Heart left ventricle (tissue), 13 donors: ENCODE measurements at regions not wholly inside any gene's neighbourhood (a gene's known extent, or its start where the extent isn't known, plus 50 kb on each side); places are given as distances from the start of the nearest gene placed in this dataset.

Experiments
- POLR2A ChIP-seq, 2 donors: fragments of 450-650 bp; IDR thresholded peaks; one replicate each; pipeline ENCODE4 v1.6.1; 2017; ENCODE audit warnings: antibody characterized with exemption in 2 of 2, mild to moderate bottlenecking in 2 of 2, moderate library complexity in 2 of 2
- TF ChIP-seq, protein P1 (sequence below), 12 donors: fragments of 200-600 bp; sonication (generic) in 4 of 12; IDR thresholded peaks; one replicate each; pipeline versions ENCODE4 v1.5.0 to v1.8.0; 2018 to 2022; ENCODE audit warnings: antibody characterized with exemption in 12 of 12, mild to moderate bottlenecking in 5 of 12
- donor health status: ischemic (EF 13 %, LVEDD 7.1; RV severe dilation, severe dysfunction).
- donor health status: DM: no; HTN: yes; CAD: no.
- donor health status: DM: no; HTN: no; CAD: no.
- donor health status: ischemic (EF 25% LVEDD 6.9; RV normal size, moderate dysfunction).
- donor health status: ischemic (EF 25% LVEDD 5.7; RV mildly dilated, moderate dysfunction).
- donor health status: ischemic (EF 35%, LVEDD 5.7; RV mildly dilated, moderate dysfunction).
- donor health status: nonischemic (EF 11% LVEDD 7.7; RV severe dilation, severe dysfunction).
- donor health status: DM: yes; HTN: yes; CAD: no.
- donor health status: PGD.
- donor health status: ischemic (EF 29% LVEDD 5.4; RV normal size, mild dysfunction).
- donor health status: nonischemic (EF 23%, LVEDD 6.1; RV moderate dilation, normal function).

DNA sequence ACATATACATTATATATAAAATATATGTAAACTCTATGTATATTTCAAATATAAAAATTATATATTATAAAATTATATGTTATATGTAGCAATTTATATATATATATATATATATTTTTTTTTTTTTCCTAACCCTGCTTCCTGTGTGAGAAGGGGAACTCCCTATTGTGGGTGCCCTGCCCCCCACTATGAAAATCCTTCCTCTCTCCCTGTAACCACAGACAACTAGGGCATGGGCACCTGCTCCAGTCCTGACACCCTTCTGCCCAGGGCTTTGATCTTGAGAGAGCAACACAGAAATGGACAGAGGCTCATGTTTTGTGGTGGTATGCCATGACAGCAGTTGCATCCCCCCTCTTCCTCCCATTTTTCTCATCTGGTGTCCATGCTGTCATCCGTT, 148.7 kb upstream of the IL12B start:
- TF ChIP-seq, protein P1, sequence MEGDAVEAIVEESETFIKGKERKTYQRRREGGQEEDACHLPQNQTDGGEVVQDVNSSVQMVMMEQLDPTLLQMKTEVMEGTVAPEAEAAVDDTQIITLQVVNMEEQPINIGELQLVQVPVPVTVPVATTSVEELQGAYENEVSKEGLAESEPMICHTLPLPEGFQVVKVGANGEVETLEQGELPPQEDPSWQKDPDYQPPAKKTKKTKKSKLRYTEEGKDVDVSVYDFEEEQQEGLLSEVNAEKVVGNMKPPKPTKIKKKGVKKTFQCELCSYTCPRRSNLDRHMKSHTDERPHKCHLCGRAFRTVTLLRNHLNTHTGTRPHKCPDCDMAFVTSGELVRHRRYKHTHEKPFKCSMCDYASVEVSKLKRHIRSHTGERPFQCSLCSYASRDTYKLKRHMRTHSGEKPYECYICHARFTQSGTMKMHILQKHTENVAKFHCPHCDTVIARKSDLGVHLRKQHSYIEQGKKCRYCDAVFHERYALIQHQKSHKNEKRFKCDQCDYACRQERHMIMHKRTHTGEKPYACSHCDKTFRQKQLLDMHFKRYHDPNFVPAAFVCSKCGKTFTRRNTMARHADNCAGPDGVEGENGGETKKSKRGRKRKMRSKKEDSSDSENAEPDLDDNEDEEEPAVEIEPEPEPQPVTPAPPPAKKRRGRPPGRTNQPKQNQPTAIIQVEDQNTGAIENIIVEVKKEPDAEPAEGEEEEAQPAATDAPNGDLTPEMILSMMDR (IDR thresholded peaks at IDR 0.05): no peak
- no peak for TF ChIP-seq POLR2A (IDR thresholded peaks at IDR 0.05)
